CD1c-positive myeloid dendritic cell (primary cell): ENCODE measurements at regions not wholly inside any gene's neighbourhood (a gene's known extent, or its start where the extent isn't known, plus 50 kb on each side); places are given as distances from the start of the nearest gene placed in this dataset.

ENCODE experiments used
- DNase-seq: peaks from one replicate; pipeline ENCODE4 v3.0.0-alpha.2; 2016; ENCODE audit errors: extremely low spot score

DNA sequence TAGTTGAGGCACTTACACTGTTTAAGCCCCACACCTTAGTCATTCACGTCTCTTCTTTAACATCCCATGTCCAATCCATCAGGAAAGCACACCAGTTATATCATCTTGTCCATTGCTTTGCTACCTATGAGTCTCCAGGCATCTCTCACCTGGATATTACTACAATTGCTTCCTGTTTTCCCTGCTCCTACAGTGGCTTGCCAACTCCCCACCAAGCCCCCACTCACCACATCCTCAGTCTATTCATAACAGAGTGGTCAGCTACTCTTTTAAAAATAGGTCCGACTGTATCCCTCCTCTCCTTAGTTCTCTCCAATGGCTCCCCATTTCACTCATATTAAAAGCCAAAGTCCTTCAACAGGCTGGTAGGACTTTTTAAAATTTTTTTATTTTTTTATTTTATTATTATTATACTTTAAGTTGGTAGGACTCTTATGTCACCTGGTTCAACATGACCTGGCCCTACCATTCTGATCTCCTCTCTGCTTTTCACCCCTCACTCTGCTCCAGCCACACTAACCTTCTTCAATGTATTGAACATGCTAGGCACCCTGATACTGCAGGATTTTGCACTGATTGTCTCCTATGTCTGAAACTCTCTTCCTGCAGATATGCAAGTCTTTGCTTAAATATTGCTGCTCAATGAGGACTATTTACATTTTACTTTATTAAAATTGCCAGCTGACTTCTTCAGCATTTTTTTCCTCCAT lies 253.2 kb downstream of the CYRIA start:
- no peak for DNase-seq

DNA sequence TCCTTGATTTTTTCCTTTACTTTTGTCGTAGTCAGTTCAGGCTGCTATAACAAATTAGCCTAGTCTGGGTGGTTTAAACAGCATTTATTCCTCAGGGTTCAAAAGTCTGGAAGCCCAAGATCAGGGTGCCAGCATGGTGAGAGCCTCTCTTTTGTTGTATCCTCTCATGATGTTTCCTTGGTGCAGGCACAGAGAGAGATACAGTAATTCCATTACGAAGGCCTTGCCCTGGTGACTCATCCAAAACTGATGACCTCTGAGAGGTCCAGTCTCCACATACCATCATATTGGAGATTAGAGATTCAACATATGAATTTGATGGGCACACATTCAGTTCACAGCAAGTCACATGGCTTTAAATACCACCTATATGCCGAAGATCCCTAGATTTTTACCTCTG lies 253.8 kb downstream of the CYRIA start:
- no peak for DNase-seq

DNA sequence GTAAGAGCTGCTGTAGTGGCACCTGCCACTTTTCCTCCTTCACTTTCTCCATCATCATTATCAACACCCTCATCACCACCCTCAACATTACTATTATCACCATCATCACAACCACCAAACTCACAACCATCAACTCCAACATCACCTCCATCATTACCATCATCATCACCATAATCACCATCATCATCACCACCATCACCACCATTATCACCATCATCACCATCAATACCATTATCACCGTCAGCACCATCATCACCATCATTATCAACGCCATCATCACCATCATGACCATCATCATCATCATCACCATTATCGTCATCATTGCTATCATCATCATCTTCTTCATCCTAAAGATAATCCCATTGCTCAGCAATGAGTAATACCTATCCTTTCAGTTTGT lies 255.8 kb downstream of the CYRIA start:
- DNase-seq, result no peak

DNA sequence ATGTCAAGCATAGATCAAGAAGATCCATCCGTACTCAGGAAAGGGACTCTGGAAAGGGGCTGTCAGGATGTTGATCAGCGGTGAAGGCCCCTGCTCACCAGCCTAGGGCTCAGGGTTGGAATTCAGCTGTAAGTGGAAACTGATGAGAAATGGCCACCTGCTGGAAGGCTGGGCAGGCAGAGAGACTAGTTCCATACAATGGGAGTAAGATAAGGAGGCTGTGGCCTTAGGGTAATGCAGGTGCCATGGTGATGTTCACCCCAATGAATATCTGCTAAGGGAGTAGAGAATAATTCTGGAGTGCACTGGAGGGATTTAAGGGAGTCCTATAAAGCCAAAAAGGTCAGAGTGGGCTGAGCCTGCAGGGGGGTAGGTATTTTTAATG lies 256.6 kb downstream of the CYRIA start:
- DNase-seq, result no peak

DNA sequence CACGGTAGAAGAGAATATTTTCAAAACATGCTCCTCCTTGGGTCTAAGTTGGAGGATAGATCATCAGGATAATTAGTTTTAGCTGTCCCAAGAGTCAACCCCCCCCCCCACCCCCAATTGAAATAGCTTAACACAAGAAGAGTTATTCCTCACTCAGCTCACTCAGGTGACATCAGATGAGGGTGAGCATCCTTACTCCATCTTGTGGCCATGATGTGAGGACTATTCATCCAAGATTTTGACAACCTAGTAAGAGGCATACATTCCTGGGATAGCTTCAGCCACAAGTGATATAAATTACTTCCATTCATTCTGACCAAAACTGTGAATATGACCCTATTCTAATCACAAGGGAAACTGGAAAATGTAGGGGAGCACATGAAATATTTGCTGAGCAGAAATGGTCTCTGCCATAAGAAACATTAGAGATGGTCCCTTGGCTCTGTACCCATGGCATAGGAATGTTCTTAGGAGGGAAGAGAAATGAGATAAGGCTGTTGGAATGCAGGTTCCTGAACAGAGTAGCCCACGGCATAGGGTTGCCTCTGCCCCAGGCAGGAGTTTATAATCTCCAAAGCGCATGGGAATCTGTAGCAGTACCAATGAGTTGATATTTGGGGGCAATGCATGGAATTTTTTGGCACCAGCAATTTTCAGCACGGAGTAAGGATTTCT lies 257.2 kb downstream of the CYRIA start:
- DNase-seq, result no peak

DNA sequence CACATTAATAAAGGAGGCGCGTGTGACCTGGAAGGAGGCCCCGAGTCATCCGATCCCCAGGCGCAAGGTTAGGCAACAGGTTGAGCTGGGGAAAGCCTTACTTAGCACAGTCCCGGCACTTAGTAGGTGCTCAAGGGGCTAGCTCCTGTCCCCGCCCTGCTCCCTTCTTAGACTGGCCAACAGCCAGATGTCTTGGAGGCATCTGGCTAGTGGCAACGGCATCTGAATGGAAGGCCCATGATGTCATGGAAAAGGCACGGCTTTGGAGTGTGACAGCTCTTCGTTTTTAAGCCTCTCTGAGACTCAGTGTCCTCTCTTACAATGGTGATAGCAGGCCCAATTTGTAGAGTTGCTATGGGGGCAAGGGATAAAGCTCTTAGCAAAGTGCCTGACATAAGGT lies 258.3 kb downstream of the CYRIA start:
- no peak for DNase-seq

DNA sequence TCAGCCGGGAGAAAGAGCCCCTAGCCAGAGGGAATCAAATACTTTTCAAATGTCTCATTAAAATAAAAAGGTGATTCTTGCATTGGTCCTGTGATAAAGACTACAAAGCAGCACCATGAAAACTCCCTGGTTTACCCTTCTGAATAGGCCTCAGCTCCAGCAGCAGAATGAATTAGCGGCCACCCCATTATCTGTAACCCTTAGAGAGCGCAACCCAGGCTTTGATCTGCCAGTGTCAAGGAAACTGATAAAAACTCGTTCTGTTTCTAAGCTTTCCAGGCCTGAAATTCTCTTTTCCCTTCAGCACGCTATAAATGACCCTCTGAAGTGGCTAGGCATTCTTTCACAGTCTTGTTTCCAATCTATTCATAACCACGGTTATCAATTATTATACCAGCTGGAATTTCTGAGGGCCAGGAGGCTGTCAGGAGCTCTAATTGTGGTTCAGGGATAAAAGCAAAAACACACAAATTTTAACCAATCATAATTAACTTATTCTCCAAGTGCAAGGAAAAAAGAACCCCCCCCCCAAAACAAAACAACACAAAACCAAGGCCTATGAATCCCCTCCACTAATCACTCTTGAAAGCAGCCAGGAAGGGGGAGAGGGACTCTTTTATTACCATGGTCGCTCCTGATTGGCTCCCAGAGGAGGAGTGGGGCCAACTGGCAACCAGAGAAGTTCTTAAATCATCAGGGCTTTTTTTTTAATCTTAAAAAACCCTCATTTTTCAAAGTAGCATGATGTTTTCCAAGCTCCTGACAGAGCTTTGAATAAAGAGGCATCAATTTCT lies 258.9 kb downstream of the CYRIA start:
- no peak for DNase-seq

DNA sequence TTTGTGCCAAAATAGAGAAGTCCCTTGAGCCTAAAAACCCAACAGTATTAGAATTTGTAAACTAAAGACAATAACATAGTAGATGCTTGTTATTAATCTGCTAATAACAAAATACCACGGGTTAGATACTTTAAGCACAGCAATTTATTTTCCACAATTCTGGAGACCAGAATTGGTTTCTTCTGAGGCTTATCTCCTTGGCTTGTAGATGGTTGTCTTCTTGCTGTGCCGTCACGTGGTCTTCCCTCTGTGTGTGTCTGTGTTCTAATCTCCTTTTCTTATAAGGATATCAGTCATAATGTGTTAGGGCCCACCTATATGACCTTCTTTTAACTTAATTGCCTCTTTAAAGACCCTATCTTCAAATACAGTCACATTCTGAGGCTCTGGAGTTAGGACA lies 260.1 kb downstream of the CYRIA start:
- DNase-seq, result no peak

DNA sequence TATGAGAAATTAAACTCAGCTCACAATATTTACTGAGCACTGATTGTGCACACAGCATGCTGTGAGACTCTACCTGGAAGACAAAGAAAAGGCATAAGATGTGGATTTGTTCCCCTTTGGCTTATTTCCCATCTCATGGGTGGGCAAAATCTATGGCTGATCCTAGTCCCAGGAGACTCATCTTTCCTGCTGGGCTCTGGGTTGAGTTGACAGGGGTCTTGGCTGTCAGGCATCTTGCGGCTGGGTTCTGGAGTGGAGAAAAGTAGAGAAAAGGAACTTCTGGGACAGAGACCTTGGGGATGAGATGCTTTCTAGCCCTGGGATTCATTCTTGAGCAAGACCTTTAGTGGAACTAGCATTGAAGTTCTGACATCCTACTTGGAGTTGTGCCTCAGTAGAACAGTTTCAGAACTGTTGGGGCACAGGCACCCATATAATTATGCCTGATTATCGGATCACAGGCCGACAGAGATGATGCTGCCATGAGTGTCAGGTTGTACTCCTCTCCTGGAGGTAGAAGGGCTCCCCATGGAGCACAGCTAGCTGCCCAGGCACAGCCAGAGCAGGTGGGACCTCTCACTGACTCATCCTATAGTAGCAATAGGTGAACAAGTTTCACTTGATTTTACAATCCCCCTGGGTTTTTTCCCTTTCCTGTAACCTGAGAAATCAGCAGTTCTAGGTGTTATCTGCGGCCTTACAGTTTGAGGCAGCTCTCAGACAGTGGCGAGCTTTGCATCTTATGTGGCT lies 260.9 kb downstream of the CYRIA start:
- no peak for DNase-seq

DNA sequence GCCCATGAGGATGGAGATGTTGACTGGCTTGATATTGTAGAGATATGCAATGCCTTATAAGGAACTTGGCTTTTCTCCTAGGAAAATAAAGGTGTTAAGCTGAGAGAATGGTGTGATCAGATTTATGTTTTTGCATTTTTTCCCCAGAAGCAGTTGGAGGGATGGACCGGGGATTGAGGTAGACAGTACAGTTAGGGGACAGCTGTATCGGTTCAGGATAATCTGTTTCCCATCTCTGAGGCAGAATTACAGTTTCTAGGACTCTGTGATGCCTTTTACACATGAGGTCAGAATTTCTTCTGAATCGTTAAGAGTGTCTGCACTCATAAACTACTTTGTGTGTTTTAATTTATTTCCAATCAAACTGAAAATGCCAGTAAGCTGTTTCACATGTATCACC lies 261.5 kb downstream of the CYRIA start:
- no peak for DNase-seq

DNA sequence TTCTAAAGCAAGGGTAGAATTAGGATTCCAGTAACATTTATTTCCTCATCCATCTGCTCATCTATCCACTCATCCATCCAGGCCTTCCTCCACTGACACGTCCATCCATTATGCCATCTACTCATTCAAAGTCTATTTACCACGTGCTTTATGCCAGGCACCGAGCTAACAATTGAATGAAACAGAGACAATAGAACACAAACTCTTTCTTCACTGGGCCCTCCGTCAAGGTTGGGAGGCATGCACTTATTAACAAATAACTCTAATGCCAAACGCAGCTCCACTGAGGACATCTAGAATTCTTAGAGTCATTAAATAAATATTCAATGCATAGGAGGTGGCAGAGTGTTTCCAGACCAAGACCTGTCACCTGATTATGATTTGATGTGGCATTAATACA lies 262.7 kb downstream of the CYRIA start:
- DNase-seq, result no peak

DNA sequence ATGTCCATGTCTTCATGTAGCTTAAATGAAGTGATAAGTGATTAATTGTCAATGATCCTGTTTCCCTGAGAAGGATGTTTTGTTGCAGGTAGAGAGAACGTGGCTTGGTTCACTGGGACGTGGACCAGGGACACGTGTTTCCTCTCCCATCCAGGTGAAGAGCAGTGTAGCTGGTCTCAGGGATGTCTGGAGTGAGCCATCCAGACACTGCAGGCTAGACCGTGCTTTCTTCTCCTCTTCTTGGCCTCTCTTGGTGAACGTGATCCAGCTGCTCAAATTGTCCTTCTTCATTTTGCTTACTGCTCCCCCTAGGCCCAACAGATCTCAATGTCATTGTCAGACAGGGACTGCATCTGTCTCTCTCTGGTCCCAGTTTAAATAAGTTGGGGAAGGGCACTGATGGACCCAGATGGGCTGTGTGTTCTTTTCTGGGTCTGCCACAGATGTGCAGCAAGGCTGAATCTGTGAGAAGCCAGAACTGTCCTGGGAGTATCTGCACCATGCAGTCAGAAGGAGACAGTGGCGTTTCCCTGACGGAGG lies 263.8 kb downstream of the CYRIA start:
- no peak for DNase-seq

DNA sequence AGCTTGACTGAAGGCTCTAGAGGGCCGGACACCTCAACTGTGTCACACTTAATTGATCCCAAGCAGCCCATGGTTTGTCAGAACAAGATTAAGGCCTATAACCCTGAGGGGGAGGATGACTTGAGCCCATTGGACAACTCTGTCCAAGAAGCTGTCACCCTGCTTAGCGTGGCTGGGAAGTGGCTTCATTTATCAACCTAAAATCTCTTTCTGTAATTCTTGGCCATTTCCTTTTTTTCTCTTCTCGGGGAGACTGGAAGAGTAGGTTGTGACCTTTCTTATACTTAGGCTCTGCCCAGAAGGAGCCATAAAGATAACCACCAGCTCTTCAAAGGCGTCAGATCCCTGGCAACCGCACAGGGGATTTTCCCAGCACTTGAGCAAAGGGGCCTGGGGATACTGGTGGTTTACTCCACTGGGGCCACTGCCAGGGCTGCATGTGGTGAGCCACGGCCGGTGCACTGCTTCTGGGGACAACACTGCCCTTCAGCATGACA lies 265.5 kb downstream of the CYRIA start:
- DNase-seq, result no peak

DNA sequence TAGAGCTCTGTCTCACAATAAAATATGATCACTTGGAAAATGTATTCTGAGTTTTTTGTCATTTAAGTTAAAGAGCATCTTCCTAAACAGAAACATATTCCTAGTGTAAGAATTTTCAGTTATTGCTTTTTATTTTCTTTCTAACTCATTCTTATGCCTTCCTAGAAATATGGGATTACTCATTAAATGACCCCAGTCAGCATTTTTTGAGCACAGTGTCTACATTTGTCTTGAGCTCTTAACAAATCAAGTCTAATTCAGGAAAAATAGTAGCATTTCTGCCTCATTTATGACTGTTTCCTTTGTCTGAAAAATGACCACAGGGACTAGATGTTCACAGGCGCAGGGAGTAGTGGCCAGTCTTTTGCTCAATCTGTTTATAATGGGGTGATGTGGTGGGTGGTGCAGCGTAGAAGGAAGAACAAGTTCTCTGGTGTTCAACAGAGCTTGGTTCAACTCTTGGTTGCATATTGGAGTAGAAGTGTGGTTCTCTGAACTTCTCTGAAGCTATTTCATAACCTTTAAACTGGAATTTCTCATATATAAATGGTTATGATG lies 267.1 kb downstream of the CYRIA start:
- no peak for DNase-seq

DNA sequence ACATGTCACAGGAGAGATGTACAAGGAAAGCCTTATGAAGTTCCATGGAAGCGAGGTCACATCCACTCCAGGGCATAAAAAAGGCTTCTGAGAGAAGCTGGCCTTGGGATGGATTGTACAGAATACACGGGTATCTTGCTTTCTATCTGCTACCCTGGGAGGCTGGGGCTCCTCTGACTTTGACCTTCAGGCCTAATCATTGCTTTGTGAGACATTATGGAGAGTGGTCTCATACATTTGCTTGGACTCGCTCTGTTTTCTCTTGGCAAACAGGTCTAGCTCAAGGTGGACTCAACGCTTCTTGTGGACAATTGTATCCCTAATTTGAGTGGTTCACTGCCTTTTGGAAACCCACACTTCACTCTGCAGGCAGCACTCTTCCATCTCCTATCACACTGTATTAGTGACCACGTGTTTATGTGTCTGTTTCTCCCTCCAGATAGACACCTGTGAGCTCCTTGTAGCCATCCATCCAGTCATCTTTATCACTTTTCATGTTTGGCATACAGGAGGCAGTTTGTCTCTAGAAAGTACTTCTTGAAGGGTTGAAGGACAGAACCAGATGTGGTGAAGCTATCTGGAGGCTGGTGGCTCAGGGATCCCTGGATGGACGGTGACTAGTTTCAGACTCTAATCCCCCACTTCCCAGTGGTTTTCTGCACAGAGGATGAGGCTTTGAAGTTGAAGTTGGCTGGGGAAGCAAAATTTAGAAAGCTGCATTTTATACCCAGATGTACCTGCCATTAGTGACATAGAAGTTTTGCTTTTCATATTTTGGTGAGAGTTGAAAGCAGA lies 267.8 kb downstream of the CYRIA start:
- DNase-seq, result no peak

DNA sequence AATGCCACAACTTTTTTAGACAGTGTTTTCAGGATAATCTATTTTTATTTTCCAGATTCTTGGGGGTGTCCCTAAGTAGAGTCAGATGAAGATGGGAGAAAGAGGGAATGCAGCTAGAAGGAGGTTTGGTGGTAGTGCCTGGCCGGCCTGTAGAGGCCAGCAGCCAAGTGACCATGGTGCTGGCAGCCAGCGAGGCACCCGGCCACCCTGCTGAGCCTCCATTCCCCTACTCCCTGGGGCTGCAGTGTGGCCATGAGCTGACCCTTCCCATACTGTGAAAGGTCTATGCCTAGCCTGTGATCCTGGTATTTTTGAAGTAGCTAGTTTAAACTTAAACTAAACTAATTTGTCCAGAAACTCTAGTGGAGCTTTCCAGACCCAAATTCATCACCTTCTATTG lies 268.6 kb downstream of the CYRIA start:
- DNase-seq, result no peak

DNA sequence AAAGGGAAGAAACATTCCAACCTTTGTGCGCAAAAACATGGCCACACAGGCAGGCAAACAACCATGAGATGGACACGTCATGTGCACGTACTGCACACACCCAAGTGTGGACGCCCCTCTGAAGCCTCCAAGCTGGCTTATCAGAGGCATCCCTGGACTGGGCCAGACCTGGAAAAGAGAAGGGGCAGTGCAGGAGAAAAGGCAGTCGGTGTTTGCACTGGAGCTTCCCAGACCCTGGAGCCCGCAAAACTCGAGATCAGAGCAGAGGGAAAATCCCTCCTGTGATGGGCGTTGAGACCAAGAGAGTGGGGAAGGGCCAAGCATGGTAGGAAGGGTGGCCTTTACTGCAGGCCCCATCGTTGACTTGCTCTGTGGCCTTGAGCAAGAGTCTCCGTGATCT lies 269.5 kb downstream of the CYRIA start:
- DNase-seq, result no peak

DNA sequence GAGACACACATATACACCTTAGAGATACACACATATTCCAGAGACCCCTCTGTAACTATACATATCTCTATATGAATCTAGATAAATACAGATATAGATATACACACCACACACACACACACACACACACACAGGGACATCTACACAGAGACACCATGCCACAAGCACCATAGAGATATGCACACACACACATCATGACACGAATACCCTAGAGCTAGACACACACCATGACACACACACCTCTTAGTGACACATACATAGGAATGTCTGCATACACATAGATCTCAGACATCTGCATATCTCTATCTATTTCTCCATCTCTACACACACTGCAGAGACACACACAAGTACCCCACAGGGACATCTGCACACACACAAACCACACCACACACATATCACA lies 270.0 kb downstream of the CYRIA start:
- DNase-seq, result no peak

DNA sequence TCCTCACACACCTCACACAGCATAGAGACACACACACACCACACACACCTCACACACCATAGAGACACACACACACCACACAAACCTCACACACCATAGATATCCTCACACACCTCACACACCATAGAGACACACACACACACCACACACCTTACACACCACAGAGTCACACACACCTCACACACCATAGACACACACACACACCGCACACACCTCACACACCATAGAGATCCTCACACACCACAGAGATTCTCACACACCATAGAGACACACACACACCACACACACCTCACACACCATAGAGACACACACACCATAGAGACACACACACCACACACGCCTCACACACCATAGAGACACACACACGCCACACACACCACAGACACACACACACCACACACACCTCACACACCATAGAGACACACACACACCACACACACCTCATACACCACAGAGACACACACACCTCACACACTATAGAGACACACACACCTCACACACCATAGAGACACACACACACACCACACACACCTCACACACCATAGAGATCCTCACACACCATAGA lies 270.6 kb downstream of the CYRIA start:
- no peak for DNase-seq
